GM18507 (cell line): ENCODE measurements at regions not wholly inside any gene's neighbourhood (a gene's known extent, or its start where the extent isn't known, plus 50 kb on each side); places are given as distances from the start of the nearest gene placed in this dataset.
"Not testable (repeated sequence)": the region's sequence is repeated elsewhere in the genome, so short reads cannot be mapped to it uniquely, and the experiment has no call there.

ENCODE experiments used
- DNase-seq: peaks from one replicate; pipeline ENCODE4 v3.0.0; 2011; ENCODE audit warnings: low read depth; ENCODE audit not compliant: insufficient read length; ENCODE audit errors: extremely low spot score
- FAIRE-seq: peaks from 2 replicates; lab custom pipeline; 2011; peaks lifted over from hg19 to GRCh38; lab: Jason Lieb, UNC

DNA sequence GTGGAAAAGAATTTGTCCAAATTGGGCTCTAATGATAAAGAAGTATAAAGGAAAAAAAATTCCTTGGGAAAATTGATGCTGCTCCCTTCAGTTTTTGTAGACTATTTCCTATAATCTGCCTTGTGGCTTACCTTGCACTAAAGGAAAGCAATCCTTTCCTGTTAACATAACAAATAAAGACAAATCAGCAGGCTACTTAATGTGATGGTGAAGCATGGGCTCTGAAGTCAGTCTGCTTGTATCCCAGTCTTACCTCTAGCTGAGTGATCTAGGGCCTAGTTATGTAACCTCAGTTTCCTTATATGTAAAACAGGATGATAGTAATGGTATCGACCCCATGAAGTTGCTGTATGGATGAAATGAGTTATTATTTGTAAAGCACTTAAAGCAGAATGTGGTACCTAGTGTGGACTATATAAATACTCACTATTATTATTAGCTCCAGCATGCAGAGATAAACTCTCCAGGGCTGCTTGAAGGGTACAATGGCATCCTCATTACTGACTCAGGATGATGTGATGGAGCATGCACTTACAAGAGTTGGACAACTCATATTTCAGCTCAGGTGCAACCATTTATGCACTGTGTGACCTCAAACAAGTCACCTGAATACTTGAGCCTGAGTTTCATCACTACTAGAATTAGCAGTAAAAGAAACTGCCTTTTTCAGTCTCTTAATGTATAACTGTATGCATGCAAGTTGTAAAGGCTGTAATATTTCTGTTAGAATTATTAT, 156.1 kb downstream of the DKK1 start:
- FAIRE-seq (no peak), DNase-seq (no peak)

DNA sequence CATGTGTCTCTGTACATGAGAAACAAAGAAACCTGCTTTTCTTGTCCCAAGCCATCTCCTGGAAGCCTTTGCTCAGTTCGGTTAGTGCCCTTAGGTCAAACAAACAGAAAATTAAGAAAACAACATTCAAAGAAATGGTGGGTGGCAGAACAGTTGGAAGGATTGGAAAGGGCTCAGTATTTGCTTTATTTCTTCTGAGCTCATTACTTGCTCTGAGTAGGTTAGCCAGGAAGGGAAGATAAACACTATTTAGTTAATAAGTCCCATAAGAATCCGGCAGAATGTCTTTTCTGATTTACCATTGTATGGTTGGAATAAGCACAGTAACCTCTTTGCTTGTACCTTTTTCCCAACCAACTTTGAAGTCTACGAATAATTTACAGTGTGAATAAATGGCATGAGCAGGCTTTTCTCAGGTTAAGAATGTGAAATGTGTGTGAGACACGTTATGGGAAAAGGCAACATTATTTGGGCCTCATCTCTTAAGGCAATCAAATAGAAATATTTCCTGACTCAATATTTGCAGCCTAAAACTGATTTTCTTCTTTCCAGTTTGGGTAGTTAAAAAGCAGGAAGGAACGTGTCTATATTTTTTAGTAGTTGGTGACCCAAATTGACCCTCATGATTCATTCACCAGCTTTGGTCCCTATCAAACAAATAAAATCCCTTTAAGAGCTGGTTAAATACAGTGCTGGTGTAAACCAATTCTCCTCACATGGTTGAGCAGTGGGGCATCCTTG, 158.5 kb downstream of the DKK1 start:
- FAIRE-seq = no peak
- no peak for DNase-seq

DNA sequence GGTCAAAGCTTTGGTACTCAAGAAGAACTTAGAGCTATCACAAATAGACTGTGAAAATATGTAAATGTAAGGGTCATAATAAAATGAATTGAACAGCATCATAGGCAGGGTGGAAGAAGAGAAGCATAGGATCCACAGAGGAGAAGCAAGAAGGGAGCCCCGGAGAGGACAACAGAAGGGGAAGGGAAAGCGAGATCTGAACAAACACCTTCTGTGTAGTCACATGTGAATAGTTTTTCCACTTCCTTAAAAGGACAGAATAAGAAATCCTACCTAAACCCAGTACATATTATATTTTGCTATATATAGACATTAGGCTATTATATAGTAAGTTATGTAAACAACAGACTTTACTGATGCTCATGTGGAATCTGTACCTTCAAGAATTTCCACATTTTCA, 160.2 kb downstream of the DKK1 start:
- no peak for FAIRE-seq

GRCh38 chr10:52477305-52477704, 163.2 kb downstream of the DKK1 start:
- no peak for FAIRE-seq
- no peak for DNase-seq

More for the DNA sequence above, 160.2 kb downstream of the DKK1 start:
- no peak for DNase-seq

GRCh38 chr10:52479567-52479966, 165.5 kb downstream of the DKK1 start:
- FAIRE-seq (no peak), DNase-seq (no peak)

- DNase-seq (no peak), FAIRE-seq (no peak)
Observed at GRCh38 chr10:52481986-52482555, 168.0 kb downstream of the DKK1 start.

DNA sequence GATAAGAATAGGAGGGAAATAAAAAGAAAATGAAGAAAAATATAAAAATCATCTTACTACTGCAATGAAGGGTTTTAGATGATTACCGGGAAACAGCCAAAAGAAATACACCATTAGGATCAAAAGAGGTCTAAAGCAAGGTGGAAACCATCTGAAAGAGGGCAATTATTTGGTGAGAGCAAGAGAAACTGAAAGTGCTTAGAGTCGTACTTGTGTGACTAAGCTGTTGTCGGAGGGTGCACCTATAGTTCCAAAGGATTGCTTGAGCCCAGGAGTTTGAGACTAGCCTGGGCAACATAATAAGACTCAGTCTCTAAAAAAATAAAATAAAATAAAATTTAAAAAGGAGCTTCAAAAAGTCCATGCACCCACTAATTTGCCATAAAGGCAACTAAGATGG, 169.5 kb downstream of the DKK1 start:
- DNase-seq = no peak
- FAIRE-seq = no peak

DNA sequence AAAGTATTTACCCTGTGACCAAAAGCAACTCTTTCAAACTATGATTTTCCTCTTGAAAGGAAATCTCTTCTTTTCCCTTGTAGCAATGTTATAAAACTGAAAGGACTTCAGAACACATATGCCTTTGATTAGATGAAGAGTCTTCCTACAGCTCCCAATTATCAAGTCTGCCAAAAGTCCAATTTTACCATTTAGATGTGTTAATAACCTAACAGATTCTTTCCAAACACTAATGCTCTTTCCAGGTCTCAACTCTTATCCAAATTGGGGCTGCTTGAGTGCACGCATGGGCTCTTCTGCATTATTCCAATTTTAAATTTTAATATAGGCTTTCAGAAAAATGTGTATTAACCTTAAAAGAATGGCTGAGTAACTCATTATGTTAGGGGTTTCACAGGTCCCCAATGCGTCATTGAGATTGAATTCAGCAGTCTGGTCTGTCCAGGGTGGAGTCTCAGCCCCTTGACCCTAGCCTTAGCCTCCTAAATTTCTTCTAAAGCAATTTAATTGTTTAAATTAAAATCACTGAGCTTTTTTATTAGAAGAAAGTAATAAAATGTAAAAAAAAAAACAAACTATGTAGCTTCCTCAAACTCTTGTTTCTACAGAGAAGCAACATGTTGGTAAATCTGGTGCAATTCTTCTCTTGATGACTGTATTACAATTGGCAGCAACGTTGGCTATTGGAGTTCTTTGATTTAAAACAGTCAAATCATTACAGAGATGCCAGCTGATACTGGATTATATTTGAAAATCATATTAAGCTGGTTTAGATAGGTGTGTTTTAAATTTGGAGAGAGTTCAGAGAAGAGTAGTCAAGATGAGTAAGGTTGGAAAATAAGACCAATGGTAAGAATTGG, 170.4 kb downstream of the DKK1 start:
- DNase-seq = no peak
- FAIRE-seq = no peak

- no peak for DNase-seq
- no peak for FAIRE-seq
Observed at GRCh38 chr10:52485462-52485861, 171.4 kb downstream of the DKK1 start.

DNA sequence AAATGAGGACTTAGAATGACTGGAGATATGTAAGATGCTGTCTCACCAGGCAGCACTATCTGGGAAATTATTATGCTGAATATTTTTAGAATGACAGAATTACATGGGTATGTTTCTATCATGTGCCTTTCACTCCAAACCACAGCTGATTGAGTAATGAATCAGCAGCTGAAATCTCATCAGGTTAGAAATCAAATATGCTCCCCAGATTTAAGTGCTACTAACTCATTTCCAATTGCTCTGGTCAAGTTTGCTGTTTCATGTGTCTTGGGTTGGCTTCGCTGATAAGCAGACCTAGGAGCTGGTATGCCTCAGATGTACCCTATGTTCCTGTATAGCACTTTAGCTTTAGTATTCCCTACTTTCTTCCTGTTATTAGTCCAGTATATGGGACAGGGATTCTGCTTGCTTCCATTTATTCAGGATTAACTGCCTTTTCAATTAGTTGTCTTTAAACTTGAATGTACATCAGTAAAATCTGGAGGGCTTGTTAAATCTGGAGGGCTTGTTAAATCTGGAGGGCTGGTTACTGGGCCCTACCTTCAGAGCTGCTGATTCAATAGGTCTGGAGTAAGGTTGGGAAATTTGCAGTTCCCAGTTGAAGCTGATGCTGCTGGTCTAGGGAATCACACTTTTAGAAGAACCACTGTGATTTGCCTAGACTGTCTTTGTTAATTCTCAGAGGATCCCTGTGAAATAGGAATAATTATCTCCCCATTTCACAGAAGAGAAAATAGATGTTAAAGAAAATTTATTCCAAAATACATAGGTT, 172.9 kb downstream of the DKK1 start:
- no peak for DNase-seq
- FAIRE-seq = no peak

DNA sequence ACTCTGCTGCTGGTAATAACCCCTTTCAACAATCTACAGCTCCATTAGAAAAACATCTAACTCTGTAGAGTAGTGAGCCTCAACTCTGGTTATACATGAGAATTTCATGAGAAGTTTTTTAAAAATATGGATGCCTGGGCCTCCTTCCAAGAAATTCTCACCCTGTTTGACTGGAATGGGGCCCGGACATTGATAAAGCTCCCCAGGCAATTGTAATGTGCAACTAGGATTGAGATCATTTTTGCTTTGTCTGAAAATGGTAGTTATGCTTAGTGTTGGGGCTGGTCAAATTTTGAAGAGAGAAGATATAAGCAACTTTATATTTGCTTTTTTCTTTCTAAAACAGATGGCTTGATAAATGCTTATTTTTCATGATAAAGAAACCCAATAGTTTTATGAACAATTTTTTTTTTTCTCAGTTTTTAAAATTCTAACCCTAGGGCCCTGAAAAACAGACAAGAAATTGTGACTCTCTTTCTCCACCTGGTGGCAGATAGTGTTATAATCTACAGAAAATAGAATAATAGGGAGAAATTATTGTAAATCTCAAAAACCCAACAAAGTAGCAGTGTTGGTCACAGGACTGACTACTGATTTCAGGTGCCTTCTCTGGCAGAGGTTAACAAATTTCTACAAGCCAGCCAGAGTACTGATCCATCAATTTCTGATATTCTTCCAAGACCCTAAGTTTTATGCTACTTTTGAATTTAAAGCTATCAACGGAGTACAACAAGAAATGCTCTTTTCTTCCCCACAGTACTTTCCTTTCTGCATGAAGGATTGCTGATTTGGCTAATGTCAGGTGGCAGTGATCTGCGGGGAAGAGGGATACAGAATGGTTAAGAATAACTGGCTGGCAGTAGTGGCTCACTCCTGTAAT, 174.8 kb downstream of the DKK1 start:
- FAIRE-seq (no peak), DNase-seq (no peak)

DNA sequence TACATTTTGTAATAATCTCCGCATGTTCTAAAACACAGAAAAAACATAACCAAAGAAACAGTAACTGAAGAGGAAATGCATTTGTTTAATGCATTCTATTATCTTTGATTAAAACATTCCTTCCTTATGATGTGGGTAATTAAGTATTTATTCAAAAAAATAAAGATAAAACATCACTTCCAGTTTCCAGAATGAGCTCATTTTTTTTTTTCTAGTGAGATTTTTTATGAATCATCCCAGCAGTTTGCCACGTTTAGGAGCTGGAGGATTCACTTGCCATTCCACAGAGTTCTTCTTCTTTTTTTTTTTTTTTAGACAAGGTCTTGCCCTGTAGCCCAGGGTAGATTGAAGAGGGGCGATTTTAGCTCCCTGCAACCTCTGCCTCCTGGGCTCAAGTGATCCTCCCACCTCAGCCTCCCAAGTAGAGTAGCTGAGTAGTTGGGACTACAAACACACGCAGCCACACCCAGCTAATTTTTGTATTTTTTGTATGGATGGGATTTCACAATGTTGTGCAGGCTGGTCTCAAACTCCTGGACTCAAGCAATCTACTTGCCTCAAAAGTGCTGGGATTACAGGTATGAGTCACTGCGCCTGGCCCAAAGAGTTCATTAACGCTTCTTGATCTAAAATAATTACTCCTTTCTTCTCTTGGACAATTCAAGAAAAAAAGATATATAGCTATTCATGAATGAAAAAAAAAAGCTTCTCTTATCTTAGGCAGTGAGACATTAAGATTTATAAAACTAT, 177.3 kb downstream of the DKK1 start:
- DNase-seq (no peak), FAIRE-seq (no peak)

- no peak for FAIRE-seq
Observed at GRCh38 chr10:52499281-52499680, 185.2 kb downstream of the DKK1 start.

GRCh38 chr10:52500476-52500875, 186.4 kb downstream of the DKK1 start:
- no peak for FAIRE-seq

More at GRCh38 chr10:52499281-52499680, 185.2 kb downstream of the DKK1 start:
- DNase-seq = no peak

DNA sequence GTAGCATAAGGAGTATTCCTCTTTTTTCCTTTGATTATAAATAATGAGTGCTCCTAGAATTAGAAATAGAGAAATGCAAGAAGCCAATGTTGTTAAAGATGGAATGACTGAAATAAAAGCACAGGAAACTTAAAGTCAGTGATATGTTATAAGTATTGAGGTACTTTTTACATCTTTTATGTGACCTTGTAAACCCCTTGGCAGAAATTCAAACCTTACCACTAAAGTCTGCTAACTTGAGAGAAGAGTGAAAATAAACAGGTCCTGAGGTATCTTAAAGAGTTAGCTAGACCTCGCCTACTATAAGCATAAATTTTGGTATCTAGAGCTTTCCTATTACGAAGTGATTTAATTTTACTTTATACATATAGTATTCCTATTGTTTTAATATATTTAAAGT, 188.2 kb downstream of the DKK1 start:
- no peak for FAIRE-seq

More at GRCh38 chr10:52500476-52500875, 186.4 kb downstream of the DKK1 start:
- no peak for DNase-seq

GRCh38 chr10:52505341-52505740, 191.3 kb downstream of the DKK1 start:
- not testable (repeated sequence) for DNase-seq, FAIRE-seq

More for the DNA sequence above, 188.2 kb downstream of the DKK1 start:
- no peak for DNase-seq

GRCh38 chr10:52514481-52514880, 200.4 kb downstream of the DKK1 start:
- FAIRE-seq (no peak), DNase-seq (no peak)
